GM23338 (cell line): ENCODE measurements at regions not wholly inside any gene's neighbourhood (a gene's known extent, or its start where the extent isn't known, plus 50 kb on each side); places are given as distances from the start of the nearest gene placed in this dataset.

Experiments used
- ATAC-seq: fragments of 200-7000 bp; cut with Tn5 transposase; 3 replicates; pipeline ENCODE4 v1.9.1; 2020
- DNase-seq: peaks from one replicate; pipeline ENCODE4 v3.0.0-alpha.2; 2015; ENCODE audit warnings: low spot score
- H2AFZ ChIP-seq: fragments of 200-600 bp; sonication (generic); 2 replicates; pipeline ENCODE4 v1.8.0; 2016; ENCODE audit warnings: antibody characterized with exemption, mild to moderate bottlenecking, moderate library complexity
- H3F3A ChIP-seq: fragments of 200-600 bp; sonication (generic); replicated peaks from 2 replicates; pipeline ENCODE4 v1.8.0; 2017; ENCODE audit warnings: antibody characterized with exemption, mixed run types, low read depth
- H3K27ac ChIP-seq: fragments of 200-600 bp; sonication (generic); 2 replicates; pipeline ENCODE4 v1.6.1; 2016; ENCODE audit warnings: low read depth
- H3K27me3 ChIP-seq: fragments of 200-600 bp; sonication (generic); 2 replicates; pipeline ENCODE4 v1.8.0; 2016; ENCODE audit warnings: mild to moderate bottlenecking, mixed run types, moderate library complexity; ENCODE audit not compliant: insufficient read depth
- H3K36me3 ChIP-seq: fragments of 200-600 bp; sonication (generic); 2 replicates; pipeline ENCODE4 v1.8.0; 2016; ENCODE audit warnings: mild to moderate bottlenecking; ENCODE audit not compliant: insufficient read depth
- H3K4me1 ChIP-seq: fragments of 200-600 bp; sonication (generic); 2 replicates; pipeline ENCODE4 v1.8.0; 2016; ENCODE audit warnings: mild to moderate bottlenecking, moderate library complexity; ENCODE audit not compliant: insufficient read depth
- H3K4me2 ChIP-seq: fragments of 200-600 bp; sonication (generic); 2 replicates; pipeline ENCODE4 v1.7.1; 2017; ENCODE audit warnings: mixed run types
- H3K4me3 ChIP-seq: fragments of 200-600 bp; sonication (generic); 2 replicates; pipeline ENCODE4 v1.6.1; 2016; ENCODE audit warnings: mixed run types
- H3K79me2 ChIP-seq: fragments of 200-600 bp; sonication (generic); replicated peaks from 2 replicates; pipeline ENCODE4 v1.8.0; 2017; ENCODE audit warnings: mild to moderate bottlenecking; ENCODE audit not compliant: insufficient read depth
- H3K9me2 ChIP-seq: fragments of 200-600 bp; sonication (generic); 2 replicates; pipeline ENCODE4 v1.8.0; 2017; ENCODE audit not compliant: insufficient read depth
- H4K20me1 ChIP-seq: fragments of 200-600 bp; sonication (generic); replicated peaks from 2 replicates; pipeline ENCODE4 v1.8.0; 2017; ENCODE audit warnings: mild to moderate bottlenecking; ENCODE audit not compliant: insufficient read depth
- H3K27ac Mint-ChIP-seq: 2 replicates; pipeline ENCODE4 v1.8.0; 2020; ENCODE audit warnings: inconsistent platforms, mild to moderate bottlenecking, moderate library complexity, mixed read lengths
- H3K27me3 Mint-ChIP-seq: 3 replicates; pipeline ENCODE4 v1.8.0; 2022; ENCODE audit warnings: low read depth, mild to moderate bottlenecking, moderate library complexity, mixed read lengths, inconsistent platforms; ENCODE audit not compliant: insufficient read depth, poor library complexity
- H3K36me3 Mint-ChIP-seq: 3 replicates; pipeline ENCODE4 v1.8.0; 2021; ENCODE audit warnings: low read depth, mild to moderate bottlenecking, inconsistent platforms, moderate library complexity, mixed read lengths
- H3K4me1 Mint-ChIP-seq: 3 replicates; pipeline ENCODE4 v1.8.0; 2020; ENCODE audit warnings: mild to moderate bottlenecking, inconsistent platforms, mixed read lengths
- H3K4me3 Mint-ChIP-seq: 3 replicates; pipeline ENCODE4 v1.8.0; 2021; ENCODE audit warnings: moderate library complexity, mild to moderate bottlenecking, inconsistent platforms, mixed read lengths
- H3K9me3 Mint-ChIP-seq: 3 replicates; pipeline ENCODE4 v1.8.0; 2020; ENCODE audit warnings: moderate library complexity, mild to moderate bottlenecking, inconsistent platforms, mixed read lengths
- CREB1 ChIP-seq: fragments of 250-450 bp; sonication (Bioruptor Pico); IDR thresholded peaks from 2 replicates; pipeline ENCODE4 v1.5.0; 2020; ENCODE audit warnings: low read depth, mild to moderate bottlenecking, moderate library complexity
- CTCF ChIP-seq, 2 experiments: fragments of 200-600 bp in 1 of 2; sonication (generic) in 1 of 2; conservative IDR thresholded peaks; 2 replicates each; pipeline versions ENCODE4 v1.5.1 to v1.6.1; 2016 to 2017; ENCODE audit warnings: antibody characterized with exemption in 2 of 2, low read depth in 2 of 2, mild to moderate bottlenecking in 2 of 2, moderate library complexity in 1 of 2
- EZH2 ChIP-seq: fragments of 200-600 bp; sonication (generic); IDR thresholded peaks from one replicate; pipeline ENCODE4 v1.8.0; 2017; ENCODE audit warnings: antibody characterized with exemption, mild to moderate bottlenecking, low read depth; ENCODE audit not compliant: unreplicated experiment
- EZH2phosphoT487 ChIP-seq: fragments of 200-600 bp; sonication (generic); IDR thresholded peaks from one replicate; pipeline ENCODE4 v1.8.1; 2018; ENCODE audit warnings: antibody characterized with exemption; ENCODE audit not compliant: unreplicated experiment
- JUNB ChIP-seq: IDR thresholded peaks from one replicate; pipeline ENCODE4 v1.6.1; 2016; ENCODE audit warnings: antibody characterized with exemption; ENCODE audit not compliant: unreplicated experiment
- NANOG ChIP-seq: IDR thresholded peaks from 2 replicates; pipeline ENCODE4 v1.6.1; 2016; ENCODE audit warnings: antibody characterized with exemption, borderline replicate concordance
- REST ChIP-seq: IDR thresholded peaks from one replicate; pipeline ENCODE4 v1.6.1; 2018; ENCODE audit warnings: antibody characterized with exemption; ENCODE audit not compliant: unreplicated experiment
- STAT1 ChIP-seq: IDR thresholded peaks from one replicate; pipeline ENCODE4 v1.6.1; 2016; ENCODE audit warnings: antibody characterized with exemption; ENCODE audit not compliant: unreplicated experiment

- Histone ChIP-seq H3K27ac (no peak overlapping the region), H3K4me3 (no peak overlapping the region), H3K9me2 (no peaks in the 10 kb centered on the region), H3K36me3 (no peaks in the 10 kb centered on the region), H3K4me2 (no peak overlapping the region), H2AFZ (no peak overlapping the region), H3K4me1 (no peaks in the 10 kb centered on the region), H3K79me2 (no peaks in the 10 kb centered on the region), H3K27me3 (no peaks in the 10 kb centered on the region), H4K20me1 (no peaks in the 10 kb centered on the region), H3F3A (no peaks in the 10 kb centered on the region)
- Mint-ChIP-seq H3K27me3 (peaks cover 4% of the 10 kb centered on the region), H3K4me1 (no peaks in the 10 kb centered on the region; the same call in 2 of the 3 replicates), H3K27ac (peak overlapping the region; percentile 61; the same call in 1 of the 2 replicates), H3K9me3 (no peaks in the 10 kb centered on the region), H3K36me3 (no peaks in the 10 kb centered on the region), H3K4me3 (no peak overlapping the region)
- ATAC-seq (no peak), DNase-seq (no peak)
- TF ChIP-seq EZH2phosphoT487 (no peak), REST (no peak), CTCF (conservative IDR thresholded peaks at IDR 0.05; ENCODE audit: low read depth in 2 of 2) (no peak), NANOG (no peak), STAT1 (no peak), EZH2 (no peak), CREB1 (CRISPR knock-in tag) (no peak)
Observed at GRCh38 chr17:31750578-31750977, 108.5 kb downstream of the COPRS start.

GRCh38 chr17:31748881-31749280 lies 110.2 kb downstream of the COPRS start:
- Histone ChIP-seq H4K20me1 (no peaks in the 10 kb centered on the region), H3K4me1 (no peaks in the 10 kb centered on the region), H3F3A (no peaks in the 10 kb centered on the region), H3K4me3 (no peak overlapping the region), H3K36me3 (no peaks in the 10 kb centered on the region), H2AFZ (0 out of 2 replicates have a peak overlapping the region, but pooled peaks have one; percentile 52), H3K27me3 (no peaks in the 10 kb centered on the region), H3K27ac (no peak overlapping the region), H3K9me2 (no peaks in the 10 kb centered on the region), H3K79me2 (no peaks in the 10 kb centered on the region), H3K4me2 (no peak overlapping the region)
- no peak overlapping the region for H3K4me3 Mint-ChIP-seq
- H3K9me3 Mint-ChIP-seq: no peaks in the 10 kb centered on the region
- no peak overlapping the region for H3K27ac Mint-ChIP-seq
- H3K27me3 Mint-ChIP-seq: peaks cover 4% of the 10 kb centered on the region
- no peaks in the 10 kb centered on the region for H3K36me3 Mint-ChIP-seq
- no peak for DNase-seq
- no peak for ATAC-seq
- peaks cover 3% of the 10 kb centered on the region for H3K4me1 Mint-ChIP-seq
- TF ChIP-seq EZH2phosphoT487 (no peak), CTCF (conservative IDR thresholded peaks at IDR 0.05; ENCODE audit: low read depth in 2 of 2) (no peak), EZH2 (no peak), NANOG (no peak), REST (no peak), CREB1 (CRISPR knock-in tag) (no peak), JUNB (no peak)
